ENCODE measurements at regions not wholly inside any gene's neighbourhood (a gene's known extent, or its start where the extent isn't known, plus 50 kb on each side); places are given as distances from the start of the nearest gene placed in this dataset.

- H3K27ac ChIP-seq: no peak overlapping the region
- DNase-seq (ENCODE audit: low spot score in 2 of 2): no peak
- no peaks in the 10 kb centered on the region for H3K4me1 ChIP-seq
- H3K9me3 ChIP-seq: no peaks in the 10 kb centered on the region
- no peaks in the 10 kb centered on the region for H3K27me3 ChIP-seq
- no peaks in the 10 kb centered on the region for H3K36me3 ChIP-seq
- no peak for TF ChIP-seq POLR2A (IDR thresholded peaks at IDR 0.05)
- no peak for TF ChIP-seq CTCF (IDR thresholded peaks at IDR 0.05)
- TF ChIP-seq POLR2AphosphoS5 (IDR thresholded peaks at IDR 0.05): no peak
- no peak overlapping the region for H3K4me3 ChIP-seq
Measured at GRCh38 chr2:195395362-195395761, 261.7 kb upstream of the SLC39A10 start.

- DNase-seq (ENCODE audit: low spot score in 2 of 2): no peak
- Histone ChIP-seq H3K9me3 (no peaks in the 10 kb centered on the region), H3K27me3 (no peaks in the 10 kb centered on the region), H3K27ac (no peak overlapping the region), H3K4me1 (no peaks in the 10 kb centered on the region), H3K36me3 (no peaks in the 10 kb centered on the region), H3K4me3 (no peak overlapping the region)
- WGBS: 82% methylated on average over 2 of the region's 2 CpGs
- TF ChIP-seq EP300 (IDR thresholded peaks at IDR 0.05): no peak
- no peak for TF ChIP-seq POLR2A (IDR thresholded peaks at IDR 0.05)
- TF ChIP-seq POLR2AphosphoS5 (IDR thresholded peaks at IDR 0.05): no peak
- TF ChIP-seq CTCF (IDR thresholded peaks at IDR 0.05): no peak
Measured at GRCh38 chr2:195392446-195393336, 264.3 kb upstream of the SLC39A10 start.

GRCh38 chr2:195390686-195391321, 266.2 kb upstream of the SLC39A10 start:
- Histone ChIP-seq H3K27me3 (no peaks in the 10 kb centered on the region), H3K4me3 (no peak overlapping the region), H3K4me1 (no peaks in the 10 kb centered on the region), H3K9me3 (no peaks in the 10 kb centered on the region), H3K36me3 (no peaks in the 10 kb centered on the region), H3K27ac (no peak overlapping the region)
- TF ChIP-seq POLR2AphosphoS5 (IDR thresholded peaks at IDR 0.05): no peak
- TF ChIP-seq EP300 (IDR thresholded peaks at IDR 0.05): no peak
- no peak for TF ChIP-seq CTCF (IDR thresholded peaks at IDR 0.05)
- TF ChIP-seq POLR2A (IDR thresholded peaks at IDR 0.05): no peak
- WGBS: 77% methylated on average over 2 of the region's 2 CpGs
- no peak for DNase-seq (ENCODE audit: low spot score in 2 of 2)

GRCh38 chr2:195388028-195388427, 269.0 kb upstream of the SLC39A10 start:
- H3K36me3 ChIP-seq: no peaks in the 10 kb centered on the region
- no peak for TF ChIP-seq POLR2A (IDR thresholded peaks at IDR 0.05)
- TF ChIP-seq POLR2AphosphoS5 (IDR thresholded peaks at IDR 0.05): no peak
- TF ChIP-seq EP300 (IDR thresholded peaks at IDR 0.05): no peak
- TF ChIP-seq CTCF (IDR thresholded peaks at IDR 0.05): no peak

GRCh38 chr2:195382186-195382585, 274.8 kb upstream of the SLC39A10 start:
- Histone ChIP-seq H3K4me3 (no peak overlapping the region), H3K9me3 (no peaks in the 10 kb centered on the region), H3K27me3 (no peaks in the 10 kb centered on the region), H3K4me1 (no peaks in the 10 kb centered on the region), H3K36me3 (no peaks in the 10 kb centered on the region), H3K27ac (no peak overlapping the region)
- no peak for TF ChIP-seq EP300 (IDR thresholded peaks at IDR 0.05)
- TF ChIP-seq POLR2A (IDR thresholded peaks at IDR 0.05): no peak
- TF ChIP-seq CTCF (IDR thresholded peaks at IDR 0.05): no peak
- TF ChIP-seq POLR2AphosphoS5 (IDR thresholded peaks at IDR 0.05): no peak
- no peak for DNase-seq (ENCODE audit: low spot score in 2 of 2)
- 79% methylated on average over 2 of the region's 2 CpGs for WGBS

More at GRCh38 chr2:195388028-195388427, 269.0 kb upstream of the SLC39A10 start:
- DNase-seq (ENCODE audit: low spot score in 2 of 2): no peak
- Histone ChIP-seq H3K9me3 (no peaks in the 10 kb centered on the region), H3K4me1 (no peaks in the 10 kb centered on the region), H3K4me3 (no peak overlapping the region), H3K27me3 (no peaks in the 10 kb centered on the region), H3K27ac (no peak overlapping the region)

All from suprapubic skin (tissue), 4 donors.